ENCODE measurements at regions not wholly inside any gene's neighbourhood (a gene's known extent, or its start where the extent isn't known, plus 50 kb on each side); places are given as distances from the start of the nearest gene placed in this dataset.

DNA sequence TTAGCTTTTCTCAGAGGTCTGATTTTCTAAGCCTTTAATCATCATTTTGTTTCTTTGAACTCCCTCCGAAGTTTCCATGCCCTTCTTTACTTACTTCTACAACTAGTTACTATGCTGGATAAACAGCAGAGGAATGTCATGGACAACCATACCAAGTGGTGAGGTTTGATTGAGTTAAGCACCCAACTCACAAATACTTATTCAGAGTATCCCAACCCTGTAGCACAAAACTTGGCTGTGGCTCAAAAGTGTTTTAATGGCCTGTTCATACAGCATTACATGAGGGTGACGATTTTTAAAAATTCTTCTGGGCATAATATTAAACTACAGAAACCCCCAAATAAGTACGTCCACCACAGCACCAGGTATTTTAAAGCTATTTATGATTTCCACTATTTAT lies 946.8 kb upstream of the SOX9 start:
- Histone ChIP-seq H3K79me2 (ENCODE audit: control insufficient read depth, insufficient read depth, low read length, poor library complexity) (no peaks in the 10 kb centered on the region), H2AK5ac (ENCODE audit: low read length) (no peak overlapping the region), H2BK120ac (ENCODE audit: insufficient read depth, low read length, poor library complexity) (no peak overlapping the region), H3K4ac (ENCODE audit: low read depth, low read length) (no peak overlapping the region), H3K27ac (ENCODE audit: low read depth, low read length) (no peak overlapping the region), H4K12ac (ENCODE audit: low read depth, low read length) (no peak overlapping the region), H4K8ac (ENCODE audit: low read depth, low read length) (no peak overlapping the region), H2AFZ (ENCODE audit: insufficient read depth, low read length, poor library complexity) (no peak overlapping the region), H3K9me3 (ENCODE audit: insufficient read depth, low read depth, low read length) (no peaks in the 10 kb centered on the region), H3K4me1 (ENCODE audit: control insufficient read depth in 1 of 2, insufficient read depth in 2 of 2, low read length in 2 of 2) (no peaks in the 10 kb centered on the region), H3K4me2 (ENCODE audit: low read length) (no peak overlapping the region), H2BK12ac (ENCODE audit: low read length) (no peak overlapping the region), H3K9ac (ENCODE audit: low read length) (no peak overlapping the region), H3K79me1 (ENCODE audit: low read length) (no peaks in the 10 kb centered on the region), H3K14ac (ENCODE audit: low read length) (no peak overlapping the region), H2BK5ac (ENCODE audit: low read depth, low read length, poor library complexity) (no peak overlapping the region), H3K18ac (ENCODE audit: low read length) (no peak overlapping the region), H3K36me3 (ENCODE audit: control insufficient read depth in 1 of 2, insufficient read depth in 2 of 2, low read length in 2 of 2) (no peaks in the 10 kb centered on the region), H3K4me3 (ENCODE audit: low read depth, low read length) (no peak overlapping the region), H4K91ac (ENCODE audit: low read depth, low read length) (no peak overlapping the region), H3K23ac (ENCODE audit: low read length) (no peak overlapping the region), H3K27me3 (ENCODE audit: insufficient read depth, low read length) (no peaks in the 10 kb centered on the region)
- no peak for DNase-seq
- no CpG with 5 or more reads among the region's 3 CpGs for WGBS (ENCODE audit: extremely low coverage, insufficient coverage, insufficient read length)

DNA sequence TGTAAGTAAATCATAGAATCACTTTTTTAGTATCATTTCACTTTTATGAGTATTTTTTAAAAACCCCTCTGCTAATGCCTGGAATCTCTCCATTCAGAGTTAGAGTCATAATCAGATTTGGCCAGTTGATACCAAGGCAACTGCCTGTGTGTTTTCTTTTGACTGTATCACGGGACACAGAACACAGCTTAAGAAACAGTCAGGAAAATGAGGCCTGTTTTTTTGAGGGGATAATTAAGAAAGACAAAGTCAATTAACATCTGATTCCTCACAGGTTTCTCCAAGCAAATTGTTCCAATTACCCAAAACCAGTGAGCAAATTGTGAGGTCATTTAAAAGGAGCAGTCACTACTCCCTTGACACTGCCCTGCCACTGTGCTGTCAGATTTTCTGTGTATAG lies 944.5 kb upstream of the SOX9 start:
- Histone ChIP-seq H4K12ac (ENCODE audit: low read depth, low read length) (no peak overlapping the region), H3K9me3 (ENCODE audit: insufficient read depth, low read depth, low read length) (no peaks in the 10 kb centered on the region), H2AK5ac (ENCODE audit: low read length) (no peak overlapping the region), H3K4ac (ENCODE audit: low read depth, low read length) (no peak overlapping the region), H3K79me1 (ENCODE audit: low read length) (no peaks in the 10 kb centered on the region), H3K23ac (ENCODE audit: low read length) (no peak overlapping the region), H3K9ac (ENCODE audit: low read length) (no peak overlapping the region), H4K8ac (ENCODE audit: low read depth, low read length) (no peak overlapping the region), H3K4me1 (ENCODE audit: control insufficient read depth in 1 of 2, insufficient read depth in 2 of 2, low read length in 2 of 2) (no peaks in the 10 kb centered on the region), H4K91ac (ENCODE audit: low read depth, low read length) (no peak overlapping the region), H3K14ac (ENCODE audit: low read length) (no peak overlapping the region), H2AFZ (ENCODE audit: insufficient read depth, low read length, poor library complexity) (no peak overlapping the region), H3K27me3 (ENCODE audit: insufficient read depth, low read length) (no peaks in the 10 kb centered on the region), H3K18ac (ENCODE audit: low read length) (no peak overlapping the region), H3K36me3 (ENCODE audit: control insufficient read depth in 1 of 2, insufficient read depth in 2 of 2, low read length in 2 of 2) (no peaks in the 10 kb centered on the region), H2BK5ac (ENCODE audit: low read depth, low read length, poor library complexity) (no peak overlapping the region), H2BK120ac (ENCODE audit: insufficient read depth, low read length, poor library complexity) (no peak overlapping the region), H2BK12ac (ENCODE audit: low read length) (no peak overlapping the region), H3K27ac (ENCODE audit: low read depth, low read length) (no peak overlapping the region), H3K4me3 (ENCODE audit: low read depth, low read length) (no peak overlapping the region), H3K79me2 (ENCODE audit: control insufficient read depth, insufficient read depth, low read length, poor library complexity) (no peaks in the 10 kb centered on the region), H3K4me2 (ENCODE audit: low read length) (no peak overlapping the region)
- no CpG with 5 or more reads among the region's 1 CpG for WGBS (ENCODE audit: extremely low coverage, insufficient coverage, insufficient read length)
- DNase-seq = no peak

DNA sequence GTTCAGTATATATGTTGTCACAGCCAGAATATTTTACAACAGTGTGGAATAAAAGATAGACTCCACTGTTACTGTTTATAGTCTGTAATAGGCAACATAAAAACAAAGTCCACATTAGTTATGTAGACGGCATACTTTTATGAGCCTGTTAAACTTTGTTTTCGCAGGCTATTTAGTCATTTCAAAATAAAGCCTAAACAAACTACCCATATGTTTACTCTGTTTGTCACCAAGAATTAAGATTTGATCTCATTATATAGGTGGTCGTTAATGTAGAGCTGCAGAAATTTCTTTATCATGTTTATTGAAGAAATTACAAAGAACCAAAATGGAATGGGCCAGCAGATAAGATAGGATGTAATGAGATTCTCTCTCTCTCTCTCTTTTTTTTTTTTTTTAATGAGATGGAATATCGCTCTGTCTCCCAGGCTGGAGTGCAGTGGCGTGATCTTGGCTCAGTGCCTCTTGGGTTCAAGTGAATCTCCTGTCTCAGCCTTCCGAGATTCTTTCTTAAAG lies 943.8 kb upstream of the SOX9 start:
- Histone ChIP-seq H3K27ac (ENCODE audit: low read depth, low read length) (no peak overlapping the region), H4K8ac (ENCODE audit: low read depth, low read length) (no peak overlapping the region), H3K79me1 (ENCODE audit: low read length) (no peaks in the 10 kb centered on the region), H3K18ac (ENCODE audit: low read length) (no peak overlapping the region), H2BK120ac (ENCODE audit: insufficient read depth, low read length, poor library complexity) (no peak overlapping the region), H3K9me3 (ENCODE audit: insufficient read depth, low read depth, low read length) (no peaks in the 10 kb centered on the region), H3K14ac (ENCODE audit: low read length) (no peak overlapping the region), H3K4me3 (ENCODE audit: low read depth, low read length) (no peak overlapping the region), H3K27me3 (ENCODE audit: insufficient read depth, low read length) (no peaks in the 10 kb centered on the region), H4K91ac (ENCODE audit: low read depth, low read length) (no peak overlapping the region), H2BK12ac (ENCODE audit: low read length) (no peak overlapping the region), H3K79me2 (ENCODE audit: control insufficient read depth, insufficient read depth, low read length, poor library complexity) (no peaks in the 10 kb centered on the region), H3K9ac (ENCODE audit: low read length) (no peak overlapping the region), H3K4ac (ENCODE audit: low read depth, low read length) (no peak overlapping the region), H3K23ac (ENCODE audit: low read length) (no peak overlapping the region), H4K12ac (ENCODE audit: low read depth, low read length) (no peak overlapping the region), H3K36me3 (ENCODE audit: control insufficient read depth in 1 of 2, insufficient read depth in 2 of 2, low read length in 2 of 2) (no peaks in the 10 kb centered on the region), H2AK5ac (ENCODE audit: low read length) (no peak overlapping the region), H3K4me1 (ENCODE audit: control insufficient read depth in 1 of 2, insufficient read depth in 2 of 2, low read length in 2 of 2) (no peaks in the 10 kb centered on the region), H2AFZ (ENCODE audit: insufficient read depth, low read length, poor library complexity) (no peak overlapping the region), H3K4me2 (ENCODE audit: low read length) (no peak overlapping the region), H2BK5ac (ENCODE audit: low read depth, low read length, poor library complexity) (no peak overlapping the region)
- whole genome bisulfite sequencing (ENCODE audit: extremely low coverage, insufficient coverage, insufficient read length) = no CpG with 5 or more reads among the region's 6 CpGs
- no peak for DNase-seq

DNA sequence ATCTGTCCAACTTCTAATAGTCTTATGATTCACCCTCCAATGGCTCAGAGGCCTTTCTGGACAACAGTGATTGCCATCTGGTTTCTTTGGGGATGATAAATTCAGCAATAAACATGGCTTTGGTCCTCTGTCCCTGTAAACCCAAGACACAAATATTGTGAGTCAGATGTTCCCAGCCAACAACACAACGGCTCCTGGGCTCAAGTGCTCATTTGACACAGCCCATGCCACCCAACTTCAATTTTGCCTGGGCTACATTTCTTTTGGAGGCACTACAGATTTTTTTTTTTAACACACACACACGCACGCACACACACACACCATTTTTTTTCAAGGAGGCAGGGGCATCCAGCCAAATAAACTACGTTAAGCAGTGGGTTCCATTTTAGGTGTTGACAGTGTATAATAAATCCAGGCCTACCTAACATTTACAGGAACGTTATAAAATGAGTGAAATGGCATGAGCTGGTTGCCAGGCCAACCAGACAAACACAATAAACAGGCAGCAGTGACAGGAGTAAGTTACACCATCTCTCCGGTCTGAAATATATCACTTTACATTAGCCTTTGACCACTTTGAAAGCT lies 939.9 kb upstream of the SOX9 start:
- no peaks in the 10 kb centered on the region for H3K27me3 ChIP-seq (ENCODE audit: insufficient read depth, low read length)
- no peak overlapping the region for H3K4me3 ChIP-seq (ENCODE audit: low read depth, low read length)
- H2BK5ac ChIP-seq (ENCODE audit: low read depth, low read length, poor library complexity) = no peak overlapping the region
- no peak overlapping the region for H3K23ac ChIP-seq (ENCODE audit: low read length)
- H2AFZ ChIP-seq (ENCODE audit: insufficient read depth, low read length, poor library complexity) = no peak overlapping the region
- no peak overlapping the region for H2BK12ac ChIP-seq (ENCODE audit: low read length)
- no peak overlapping the region for H3K27ac ChIP-seq (ENCODE audit: low read depth, low read length)
- H3K4me2 ChIP-seq (ENCODE audit: low read length) = no peak overlapping the region
- no peak for DNase-seq
- H2BK120ac ChIP-seq (ENCODE audit: insufficient read depth, low read length, poor library complexity) = no peak overlapping the region
- H3K9ac ChIP-seq (ENCODE audit: low read length) = no peak overlapping the region
- no peaks in the 10 kb centered on the region for H3K4me1 ChIP-seq (ENCODE audit: control insufficient read depth in 1 of 2, insufficient read depth in 2 of 2, low read length in 2 of 2)
- H4K91ac ChIP-seq (ENCODE audit: low read depth, low read length) = no peak overlapping the region
- no CpG with 5 or more reads among the region's 6 CpGs for WGBS (ENCODE audit: extremely low coverage, insufficient coverage, insufficient read length)
- H4K12ac ChIP-seq (ENCODE audit: low read depth, low read length) = no peak overlapping the region
- no peak overlapping the region for H2AK5ac ChIP-seq (ENCODE audit: low read length)
- H3K36me3 ChIP-seq (ENCODE audit: control insufficient read depth in 1 of 2, insufficient read depth in 2 of 2, low read length in 2 of 2) = no peaks in the 10 kb centered on the region
- no peaks in the 10 kb centered on the region for H3K79me1 ChIP-seq (ENCODE audit: low read length)
- no peak overlapping the region for H3K4ac ChIP-seq (ENCODE audit: low read depth, low read length)
- H3K9me3 ChIP-seq (ENCODE audit: insufficient read depth, low read depth, low read length) = no peaks in the 10 kb centered on the region
- H3K79me2 ChIP-seq (ENCODE audit: control insufficient read depth, insufficient read depth, low read length, poor library complexity) = no peaks in the 10 kb centered on the region
- H3K18ac ChIP-seq (ENCODE audit: low read length) = no peak overlapping the region
- no peak overlapping the region for H3K14ac ChIP-seq (ENCODE audit: low read length)
- H4K8ac ChIP-seq (ENCODE audit: low read depth, low read length) = no peak overlapping the region
